ENCODE measurements at regions not wholly inside any gene's neighbourhood (a gene's known extent, or its start where the extent isn't known, plus 50 kb on each side); places are given as distances from the start of the nearest gene placed in this dataset.

- no peak for DNase-seq (ENCODE audit: low read depth)
Observed at GRCh38 chr6:45741437-45742171, 274.1 kb downstream of the CLIC5 start.

DNA sequence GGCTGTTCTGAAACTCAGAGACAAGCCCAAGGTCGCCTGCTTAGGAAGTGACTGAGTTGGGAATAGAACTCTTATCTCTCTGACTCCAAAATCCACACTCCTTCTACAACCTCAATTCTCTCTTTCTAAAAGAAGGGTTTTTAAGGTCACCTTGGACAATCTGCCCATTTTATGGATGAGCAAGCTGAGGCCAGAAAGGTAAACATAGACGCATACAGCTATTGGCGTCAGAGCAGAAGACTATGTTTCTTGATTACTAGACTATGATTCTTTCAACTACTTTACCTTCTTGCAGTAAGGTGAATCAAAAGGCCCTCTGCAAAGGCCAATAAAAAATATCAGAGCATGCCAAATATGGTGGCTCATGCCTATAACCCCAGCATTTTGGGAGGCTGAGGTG, 276.6 kb downstream of the CLIC5 start:
- no peak for DNase-seq (ENCODE audit: low read depth)

- DNase-seq (ENCODE audit: low read depth): no peak
Observed at GRCh38 chr6:45738057-45738455, 277.6 kb downstream of the CLIC5 start.

DNA sequence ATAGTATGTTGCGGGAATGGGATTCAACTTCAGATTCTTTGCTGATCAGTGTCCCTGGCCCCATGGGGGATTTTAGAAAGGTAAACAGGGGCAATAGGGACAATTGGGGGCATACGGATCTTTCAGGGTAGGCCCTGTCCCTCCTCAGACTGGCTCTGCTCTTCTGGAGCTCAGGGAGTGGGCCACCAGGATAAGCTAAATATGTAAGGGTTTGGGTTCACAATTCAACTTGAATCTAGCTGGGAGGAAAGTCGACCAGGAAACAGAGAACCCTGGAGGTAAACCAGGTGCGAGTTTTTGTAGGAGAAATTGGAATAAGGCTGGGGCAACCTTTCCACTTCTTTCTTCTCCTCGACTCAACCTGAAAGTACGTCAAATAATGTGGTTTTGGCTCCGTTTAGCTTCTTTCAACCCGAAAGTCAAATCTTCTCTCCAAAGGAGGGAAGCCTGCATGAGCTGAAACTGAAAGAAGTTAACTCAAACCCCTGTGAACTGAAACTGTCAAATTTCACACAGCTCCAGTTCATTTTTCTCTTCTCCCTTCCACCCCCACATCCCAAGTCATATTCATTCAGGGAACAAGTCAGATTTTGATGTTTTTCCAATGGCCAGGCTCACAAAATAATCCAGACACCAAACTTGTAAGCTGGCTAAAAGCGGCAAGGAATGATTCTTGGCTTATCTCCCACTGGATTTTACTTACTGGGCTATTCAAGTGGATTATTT, 278.2 kb downstream of the CLIC5 start:
- no peak for DNase-seq (ENCODE audit: low read depth)

- no peak for DNase-seq (ENCODE audit: low read depth)
Observed at GRCh38 chr6:45736134-45736533, 279.5 kb downstream of the CLIC5 start.

DNA sequence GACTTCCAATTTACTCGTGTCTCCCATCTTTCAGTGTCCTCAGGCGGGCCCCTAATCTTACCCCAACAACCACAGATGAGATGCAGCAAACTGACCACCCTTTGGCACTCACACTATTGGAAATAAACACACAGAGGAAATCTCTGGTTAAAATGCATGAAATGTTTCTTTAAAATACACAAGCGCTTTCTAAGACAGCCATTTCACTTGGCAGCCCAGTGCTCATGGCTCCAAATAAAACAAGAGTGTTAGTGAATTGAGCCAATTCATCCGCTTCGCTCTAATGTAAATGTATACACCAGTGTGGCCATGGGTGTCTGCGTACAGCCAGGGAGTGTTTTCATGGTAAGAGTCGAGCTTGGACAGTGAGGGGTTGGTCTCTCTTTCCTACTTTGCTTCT, 282.9 kb downstream of the CLIC5 start:
- no peak for DNase-seq (ENCODE audit: low read depth)

- DNase-seq (ENCODE audit: low read depth): no peak
Observed at GRCh38 chr6:45730232-45730631, 285.4 kb downstream of the CLIC5 start.

- peak; percentile 37 for DNase-seq (ENCODE audit: low read depth)
Observed at GRCh38 chr6:45728674-45729073, 287.0 kb downstream of the CLIC5 start.

- no peak for DNase-seq (ENCODE audit: low read depth)
Observed at GRCh38 chr6:45727819-45728449, 287.7 kb downstream of the CLIC5 start.

DNA sequence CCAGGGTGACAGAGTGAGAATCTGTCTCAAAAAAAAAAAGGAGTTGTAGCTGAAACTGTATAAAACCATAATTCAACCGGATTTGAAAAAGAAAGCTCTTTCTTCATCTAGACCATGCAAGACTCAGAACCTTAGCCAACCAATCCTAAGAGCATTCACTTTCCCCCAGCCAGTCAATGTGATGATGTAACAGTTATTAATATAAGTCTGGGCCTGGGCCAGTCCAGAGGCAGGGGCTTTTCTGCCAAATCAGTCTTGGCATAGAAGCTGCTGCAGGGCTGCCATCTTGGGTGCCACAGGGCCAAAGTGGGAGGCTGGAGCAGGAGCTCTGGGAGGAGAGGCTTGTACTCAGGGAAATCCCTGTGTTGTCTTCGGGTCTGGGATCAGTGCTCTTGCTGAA, 288.4 kb downstream of the CLIC5 start:
- no peak for DNase-seq (ENCODE audit: low read depth)

- no peak for DNase-seq (ENCODE audit: low read depth)
Observed at GRCh38 chr6:45726444-45726843, 289.2 kb downstream of the CLIC5 start.

DNA sequence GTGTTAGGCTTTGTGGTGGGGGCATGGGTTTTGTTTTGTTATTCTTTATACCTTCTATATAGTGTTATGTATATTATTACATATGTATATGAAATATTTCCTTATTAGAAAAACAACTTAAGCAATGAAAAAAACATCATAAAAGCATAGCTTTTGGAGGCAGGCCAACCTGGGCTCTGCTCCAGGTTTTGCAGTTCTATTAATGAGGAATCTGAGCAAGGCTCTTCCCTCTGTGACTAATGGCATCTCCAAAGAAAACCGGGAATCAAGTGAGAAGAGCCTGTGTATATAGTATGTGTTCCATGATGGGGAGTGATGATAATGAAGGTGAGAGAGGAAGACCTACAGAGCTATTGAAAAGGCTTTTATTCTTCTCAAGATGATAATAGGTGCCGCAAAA, 291.1 kb downstream of the CLIC5 start:
- DNase-seq (ENCODE audit: low read depth): peak; percentile 32

- no peak for DNase-seq (ENCODE audit: low read depth)
Observed at GRCh38 chr6:45724027-45724426, 291.6 kb downstream of the CLIC5 start.

DNA sequence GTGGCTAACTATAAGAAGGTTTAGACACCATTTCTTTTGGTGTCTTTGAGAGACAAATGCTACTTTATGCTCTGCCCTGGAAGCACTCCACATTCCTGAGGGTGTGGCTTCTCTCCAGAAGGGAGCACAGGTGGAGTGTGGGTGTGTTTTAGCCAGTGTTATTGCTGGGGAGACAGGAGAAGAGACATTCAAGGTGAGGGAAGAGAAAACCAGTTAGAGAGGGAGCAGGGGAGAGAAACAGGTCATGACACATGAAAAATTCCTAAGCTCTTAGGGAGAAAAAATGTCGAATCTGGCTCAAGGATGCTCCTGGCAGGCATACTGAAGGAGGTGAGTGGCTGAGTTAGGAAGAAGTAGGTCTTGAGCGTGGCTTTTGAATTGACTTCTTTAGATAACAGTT, 292.8 kb downstream of the CLIC5 start:
- no peak for DNase-seq (ENCODE audit: low read depth)

GRCh38 chr6:45721665-45722064, 294.0 kb downstream of the CLIC5 start:
- no peak for DNase-seq (ENCODE audit: low read depth)

- no peak for DNase-seq (ENCODE audit: low read depth)
Observed at GRCh38 chr6:45718871-45719270, 296.8 kb downstream of the CLIC5 start.

DNA sequence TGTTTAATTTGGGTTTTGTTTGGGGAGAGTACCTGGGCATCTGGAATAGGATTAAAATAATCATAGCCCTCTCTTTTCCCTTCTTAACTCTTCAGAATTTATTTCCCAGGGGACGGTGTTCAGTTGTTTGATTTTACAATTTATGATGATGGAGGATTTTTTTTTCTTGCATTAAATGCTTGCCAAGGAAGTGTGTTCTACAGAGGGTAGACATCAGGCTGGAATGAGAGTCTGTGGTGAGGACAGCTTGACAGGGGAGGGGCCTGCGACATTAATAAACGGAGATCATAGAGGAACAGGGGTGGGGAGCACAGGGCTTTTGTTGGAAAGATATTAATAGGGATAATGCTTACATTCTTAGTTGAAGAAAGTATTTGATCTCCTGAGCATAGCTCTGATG, 297.5 kb downstream of the CLIC5 start:
- no peak for DNase-seq (ENCODE audit: low read depth)

DNA sequence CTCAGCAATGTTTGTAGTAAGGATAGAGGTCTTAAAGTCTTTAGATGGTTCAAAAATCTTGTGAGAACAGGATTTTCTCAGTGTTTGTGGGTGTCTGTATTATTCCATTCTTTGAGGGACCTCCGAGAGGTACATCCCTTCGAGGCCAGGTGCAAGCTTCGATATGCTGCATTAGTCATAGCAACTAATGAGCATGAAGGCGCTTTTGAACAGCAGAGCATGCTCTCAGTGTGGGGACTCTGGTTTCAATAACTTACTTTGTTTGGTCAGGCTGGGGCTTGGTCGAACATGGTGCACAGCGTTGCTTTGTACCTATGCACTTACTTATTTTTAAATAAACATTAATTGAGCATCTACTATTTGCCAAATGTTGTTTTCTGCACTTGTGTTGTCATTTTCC, 297.9 kb downstream of the CLIC5 start:
- no peak for DNase-seq (ENCODE audit: low read depth)

DNA sequence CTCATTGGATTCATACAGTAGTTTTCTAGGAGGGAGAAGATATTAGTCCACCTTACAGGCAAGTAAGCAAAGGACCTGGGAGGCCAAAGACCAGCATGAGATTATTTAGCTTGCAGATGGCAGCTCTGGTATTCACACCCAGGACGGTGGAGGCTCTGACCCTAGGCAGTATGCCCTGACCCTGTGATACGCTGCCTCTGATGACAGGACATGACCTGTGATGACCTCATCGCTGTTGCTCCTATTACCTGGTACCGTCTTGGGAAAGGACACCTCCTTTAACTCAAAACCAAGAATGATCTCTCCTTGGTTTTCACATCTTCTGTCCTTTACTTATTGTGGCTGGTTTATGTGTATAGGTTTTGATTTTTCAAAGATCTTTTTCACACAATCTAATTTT, 298.6 kb downstream of the CLIC5 start:
- no peak for DNase-seq (ENCODE audit: low read depth)

- DNase-seq (ENCODE audit: low read depth): no peak
Observed at GRCh38 chr6:45715508-45715803, 300.2 kb downstream of the CLIC5 start.

DNA sequence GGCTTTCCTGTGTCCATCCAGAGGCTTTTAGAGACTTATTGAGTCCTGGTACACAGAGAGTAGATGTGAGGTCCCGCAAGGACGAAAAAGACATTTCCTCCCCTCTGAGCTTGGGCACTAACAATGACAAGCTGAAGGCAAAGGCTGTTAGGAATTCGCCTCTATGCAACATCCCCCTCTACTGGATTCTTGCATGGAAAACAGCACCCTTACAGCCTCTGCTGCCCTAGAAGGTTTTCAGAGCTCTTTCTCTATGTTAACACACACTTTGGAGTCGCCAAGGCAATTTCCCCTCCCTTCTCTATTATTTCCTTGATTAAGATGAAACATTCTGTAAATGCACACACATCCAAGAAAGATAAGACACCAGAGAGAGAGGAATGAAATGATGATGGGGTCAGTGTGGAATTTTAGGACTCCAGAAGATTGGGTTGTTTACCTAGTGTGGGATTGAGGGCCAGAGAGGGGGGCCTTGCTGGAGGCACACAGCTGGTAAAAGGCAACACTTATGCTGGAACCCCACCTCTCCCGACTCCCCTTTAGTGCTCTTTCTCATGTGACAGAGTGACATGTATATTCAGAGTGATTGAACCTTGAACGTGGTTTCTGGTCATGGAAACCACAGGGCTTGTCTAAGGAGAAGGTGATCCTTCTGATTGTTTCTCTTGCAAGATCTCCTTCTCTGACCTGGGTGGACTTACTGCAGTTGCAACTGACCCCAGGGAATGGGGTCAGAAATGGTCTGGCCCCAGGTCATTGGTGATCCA, 300.7 kb downstream of the CLIC5 start:
- peak; percentile 83 for DNase-seq (ENCODE audit: low read depth)
